Fibroblast of lung (primary cell): ENCODE measurements at regions not wholly inside any gene's neighbourhood (a gene's known extent, or its start where the extent isn't known, plus 50 kb on each side); places are given as distances from the start of the nearest gene placed in this dataset.

Experiments
- EZH2 ChIP-seq: IDR thresholded peaks from 2 replicates; pipeline ENCODE4 v1.5.1; 2012; ENCODE audit warnings: low read length, control low read depth, mild to moderate bottlenecking; ENCODE audit errors: missing control alignments
- TF ChIP-seq, protein P1 (sequence below), 2 donors: IDR thresholded peaks in 1 of 2; conservative IDR thresholded peaks in 1 of 2; 1 replicate in 1 of 2; 2 replicates in 1 of 2; pipeline ENCODE4 v1.5.1; 2011 to 2012; ENCODE audit warnings: low read length in 2 of 2, control low read depth in 1 of 2, inconsistent platforms in 1 of 2, low read depth in 1 of 2, mild to moderate bottlenecking in 1 of 2

DNA sequence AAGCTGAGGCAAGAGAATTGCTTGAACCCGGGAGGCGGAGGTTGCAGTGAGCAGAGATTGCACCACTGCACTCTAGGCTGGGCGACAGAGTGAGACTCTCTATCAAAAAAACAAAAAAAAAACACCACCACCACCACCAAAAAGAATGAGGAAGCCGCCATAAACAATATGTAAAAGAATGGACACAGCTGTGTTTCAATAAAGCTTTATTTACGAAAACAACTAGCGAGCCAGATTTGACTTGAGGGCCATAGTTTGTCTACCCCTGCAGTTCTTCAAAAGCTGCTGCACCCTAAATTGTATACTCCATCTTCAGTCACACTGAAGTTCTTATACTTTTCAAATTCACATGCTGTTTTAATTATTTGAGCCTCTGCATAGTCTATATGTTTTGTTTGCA, 306.5 kb upstream of the KLF3 start:
- TF ChIP-seq, protein P1, sequence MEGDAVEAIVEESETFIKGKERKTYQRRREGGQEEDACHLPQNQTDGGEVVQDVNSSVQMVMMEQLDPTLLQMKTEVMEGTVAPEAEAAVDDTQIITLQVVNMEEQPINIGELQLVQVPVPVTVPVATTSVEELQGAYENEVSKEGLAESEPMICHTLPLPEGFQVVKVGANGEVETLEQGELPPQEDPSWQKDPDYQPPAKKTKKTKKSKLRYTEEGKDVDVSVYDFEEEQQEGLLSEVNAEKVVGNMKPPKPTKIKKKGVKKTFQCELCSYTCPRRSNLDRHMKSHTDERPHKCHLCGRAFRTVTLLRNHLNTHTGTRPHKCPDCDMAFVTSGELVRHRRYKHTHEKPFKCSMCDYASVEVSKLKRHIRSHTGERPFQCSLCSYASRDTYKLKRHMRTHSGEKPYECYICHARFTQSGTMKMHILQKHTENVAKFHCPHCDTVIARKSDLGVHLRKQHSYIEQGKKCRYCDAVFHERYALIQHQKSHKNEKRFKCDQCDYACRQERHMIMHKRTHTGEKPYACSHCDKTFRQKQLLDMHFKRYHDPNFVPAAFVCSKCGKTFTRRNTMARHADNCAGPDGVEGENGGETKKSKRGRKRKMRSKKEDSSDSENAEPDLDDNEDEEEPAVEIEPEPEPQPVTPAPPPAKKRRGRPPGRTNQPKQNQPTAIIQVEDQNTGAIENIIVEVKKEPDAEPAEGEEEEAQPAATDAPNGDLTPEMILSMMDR (conservative IDR thresholded peaks at IDR 0.05 in 1 of 2, IDR thresholded peaks at IDR 0.05 in 1 of 2; ENCODE audit: low read depth in 1 of 2, low read length in 2 of 2) = no peak
- no peak for TF ChIP-seq EZH2
